Stimulated activated CD4-positive, alpha-beta T cell treated with anti-CD3 and anti-CD28 coated beads, Interleukin-12 subunit alpha, Interleukin-12 subunit beta, amount 100 ng/mL, for 48 hours (primary cell): ENCODE measurements at regions not wholly inside any gene's neighbourhood (a gene's known extent, or its start where the extent isn't known, plus 50 kb on each side); places are given as distances from the start of the nearest gene placed in this dataset.

ENCODE experiments used
- DNase-seq, 3 donors: peaks; one replicate each; pipeline ENCODE4 v3.0.0-alpha.2; 2020; ENCODE audit warnings: low read depth in 2 of 3, low spot score in 1 of 3

DNA sequence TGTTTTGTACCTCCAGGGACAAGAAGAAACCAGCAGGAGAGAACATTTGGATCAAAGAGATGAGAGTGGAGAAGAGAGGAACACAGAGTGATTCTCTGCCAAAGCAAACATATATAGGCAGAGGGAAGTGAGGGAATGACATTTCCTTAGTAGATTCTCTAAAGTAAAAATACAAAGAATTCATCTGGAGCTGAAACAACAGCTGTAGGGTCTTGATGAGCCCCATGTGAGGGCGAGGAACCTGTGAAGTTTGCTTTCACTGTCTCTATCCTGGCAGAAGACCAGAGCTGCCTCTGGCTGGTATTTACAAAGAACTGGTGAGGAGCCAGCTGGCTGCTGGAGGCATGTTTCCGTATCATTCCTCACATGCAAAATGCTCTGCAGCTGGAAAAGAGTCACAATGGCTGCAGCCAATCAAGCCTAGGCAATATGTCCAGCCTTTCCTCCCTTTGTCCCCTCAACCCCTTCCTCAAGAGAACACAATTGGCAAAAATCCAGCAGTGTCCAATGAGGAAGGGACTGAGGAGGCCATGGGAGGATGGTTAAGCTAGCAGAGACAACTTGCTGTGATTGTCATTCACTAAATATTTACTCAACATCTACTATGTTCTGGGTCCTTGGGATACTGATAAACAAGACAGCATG is 122.5 kb downstream of the PHLDA1 start:
- no peak for DNase-seq

DNA sequence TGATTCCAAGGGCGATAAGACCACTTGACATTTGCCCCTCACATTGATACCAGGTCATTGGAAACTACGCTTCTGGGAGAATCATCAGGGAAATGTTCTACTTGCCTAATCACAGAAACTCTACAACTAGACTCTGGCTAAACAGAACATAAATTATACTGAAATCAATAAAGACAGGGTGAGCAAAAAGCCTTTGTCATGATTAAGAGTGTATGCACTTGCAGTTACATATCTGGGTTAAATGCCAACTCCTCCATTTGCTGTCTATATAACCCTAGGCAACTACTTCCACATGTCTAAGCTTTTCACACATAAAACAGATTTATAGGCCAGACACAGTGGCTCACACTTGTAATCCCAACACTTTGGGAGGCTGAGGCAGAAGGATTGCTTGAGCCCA is 125.7 kb downstream of the PHLDA1 start:
- no peak for DNase-seq

DNA sequence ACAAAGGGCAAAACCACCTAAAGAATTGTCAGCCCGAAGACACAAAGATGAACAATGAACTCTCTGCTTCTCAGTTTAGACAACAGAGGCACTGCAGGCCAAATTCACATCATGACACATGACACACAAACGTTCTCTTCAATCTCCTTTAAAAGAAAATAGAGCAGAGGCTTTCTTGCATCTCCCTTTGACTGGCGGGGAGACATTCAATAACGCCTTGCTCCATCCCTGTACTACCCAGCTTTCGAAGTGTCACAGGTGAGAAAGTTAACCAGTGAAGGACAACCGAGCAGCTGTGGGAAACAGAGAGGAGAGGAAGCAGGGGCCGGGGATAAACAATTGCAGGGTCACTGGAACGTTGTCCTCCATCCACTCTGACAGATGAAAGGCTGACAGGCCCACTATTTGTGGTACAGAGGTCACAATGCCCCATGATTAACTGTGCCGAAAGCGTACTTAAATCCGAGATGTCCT is 130.8 kb downstream of the PHLDA1 start:
- no peak for DNase-seq

DNA sequence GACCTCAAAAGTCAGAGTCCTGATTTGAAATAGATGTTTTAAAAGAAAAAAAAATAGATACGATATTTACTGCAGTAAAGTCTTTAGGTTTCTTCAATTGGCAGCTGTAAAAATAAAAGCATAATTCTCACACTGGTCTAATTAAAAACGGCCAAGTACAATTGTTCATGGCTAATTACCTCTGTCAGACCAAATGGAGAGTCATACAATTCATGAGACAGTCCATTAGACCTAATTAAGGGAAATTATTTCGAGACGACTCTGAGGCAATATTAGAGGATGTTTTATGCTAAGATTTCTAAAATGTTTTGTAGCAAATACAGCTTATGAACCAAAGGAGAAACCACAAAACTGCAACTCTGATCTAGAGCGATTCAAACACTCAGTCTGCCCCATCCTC is 131.3 kb downstream of the PHLDA1 start:
- no peak for DNase-seq

DNA sequence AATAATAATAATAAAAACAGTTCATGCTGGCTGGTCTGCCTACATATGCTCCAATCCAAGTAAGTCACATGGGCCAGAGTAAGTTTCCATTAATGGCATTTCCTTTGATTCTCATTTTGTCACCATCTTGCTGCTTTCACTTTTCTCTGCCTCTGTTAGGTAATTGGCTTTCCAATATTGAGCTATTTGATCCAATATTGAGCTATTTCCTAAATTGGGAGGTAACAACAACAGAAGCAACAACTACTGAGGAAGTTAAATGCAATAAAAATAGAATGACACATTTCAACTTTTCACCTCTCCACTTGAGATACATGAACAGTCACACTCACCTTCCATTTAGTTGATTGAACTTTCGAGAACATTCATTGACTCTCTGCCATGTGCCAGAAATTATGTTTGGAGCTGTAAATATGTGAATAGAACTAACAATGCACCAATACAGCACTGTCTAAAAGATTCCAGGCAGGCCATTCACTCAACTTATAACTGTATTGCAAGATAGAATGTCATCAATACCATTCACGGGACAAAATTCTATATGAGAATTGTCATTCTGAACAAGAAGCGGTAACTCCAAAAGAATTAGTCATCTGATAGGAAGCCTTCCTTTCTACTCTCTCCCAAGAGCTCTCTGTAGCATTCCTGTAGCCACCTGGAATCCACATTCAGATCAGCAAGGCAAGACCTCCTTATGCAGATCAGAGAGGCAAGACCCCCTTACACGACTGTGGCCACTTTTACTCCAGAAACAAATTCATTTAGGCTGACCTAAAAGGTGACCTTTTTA is 136.4 kb downstream of the PHLDA1 start:
- DNase-seq, result no peak

DNA sequence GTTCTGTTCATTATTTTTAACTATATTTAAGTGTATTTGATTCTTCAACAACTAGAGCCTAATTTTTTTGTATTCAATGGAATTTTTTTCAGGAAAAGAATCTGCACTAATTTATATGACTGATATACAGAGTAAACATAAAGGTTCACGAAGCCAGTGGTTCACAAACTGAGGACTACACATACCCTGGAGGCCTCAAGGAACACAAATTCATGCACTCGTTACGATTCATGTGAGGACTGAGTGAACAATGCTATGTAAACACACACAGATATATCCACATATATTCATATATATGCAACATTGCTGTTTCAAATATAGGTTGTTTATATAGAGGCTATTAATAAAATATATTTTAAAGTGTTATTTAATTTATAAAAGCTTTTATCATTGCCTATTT is 137.8 kb downstream of the PHLDA1 start:
- no peak for DNase-seq

DNA sequence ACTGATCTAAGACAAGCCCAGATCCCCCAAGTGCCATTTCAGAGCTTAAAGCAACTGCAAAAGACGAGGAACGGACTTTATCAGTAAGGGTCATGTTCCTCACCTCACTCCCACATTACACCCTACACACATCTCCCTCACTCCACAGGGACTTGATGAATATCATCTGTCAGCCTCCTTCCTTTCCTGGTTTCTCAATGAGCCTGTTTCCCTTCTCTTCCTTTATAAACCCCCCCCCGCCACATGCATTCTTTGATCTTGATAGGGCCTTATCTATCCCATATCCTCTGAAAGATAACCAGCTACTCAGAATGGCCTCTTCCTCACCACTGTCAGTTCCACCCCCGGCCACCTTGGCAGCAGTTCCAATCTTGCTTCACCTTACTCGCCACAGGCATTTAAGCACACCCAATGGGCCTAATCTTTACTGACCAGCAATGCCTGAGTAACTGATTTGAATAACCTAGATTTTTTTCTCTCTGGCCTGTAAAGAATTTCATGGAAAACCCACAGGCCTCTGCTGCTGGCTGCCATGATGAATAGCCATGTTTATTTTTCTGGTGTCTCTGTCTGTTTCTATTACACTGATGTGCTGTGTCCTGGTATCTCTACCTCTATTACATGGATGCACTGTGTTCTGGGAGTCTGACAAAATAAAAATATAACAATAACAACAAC is 138.7 kb downstream of the PHLDA1 start:
- DNase-seq, result no peak

DNA sequence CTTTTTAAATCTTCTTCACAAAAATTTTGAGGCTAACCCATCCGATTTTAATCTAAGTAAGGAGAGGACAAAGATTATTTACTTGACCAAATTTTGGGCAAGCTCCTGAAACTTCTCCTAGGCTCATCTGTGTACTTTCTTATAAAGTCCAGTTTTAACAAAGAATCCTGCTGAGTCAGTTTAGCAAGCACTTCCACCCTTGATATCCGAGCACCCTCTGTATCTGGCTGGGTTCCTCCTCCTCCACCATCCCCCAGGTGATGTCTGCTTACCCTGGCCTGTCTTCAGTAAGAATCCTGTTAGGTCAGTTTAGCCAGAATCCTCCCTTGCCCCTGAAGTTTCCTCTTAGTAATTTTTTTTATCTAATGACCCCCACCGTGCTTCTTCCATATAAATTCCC is 140.5 kb downstream of the PHLDA1 start:
- DNase-seq, result no peak

DNA sequence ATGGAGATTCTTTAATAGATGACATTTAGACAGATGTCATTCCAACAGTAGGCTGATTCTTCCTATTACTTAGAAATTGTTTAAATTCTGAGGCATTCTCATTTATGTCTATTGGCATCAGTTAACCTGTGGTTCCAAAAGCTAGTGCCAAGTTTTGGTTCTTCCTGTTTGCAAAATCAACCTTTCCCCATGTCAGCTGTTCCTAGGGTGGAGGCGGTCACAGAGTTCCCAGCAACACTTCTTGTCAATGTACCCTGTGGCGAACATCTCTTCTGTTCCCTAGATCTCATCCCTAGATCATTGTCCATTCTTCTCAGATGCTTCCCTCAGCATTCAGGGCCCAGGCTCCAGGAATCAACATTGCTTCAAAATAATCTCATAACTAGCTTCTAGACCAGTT is 140.9 kb downstream of the PHLDA1 start:
- no peak for DNase-seq

DNA sequence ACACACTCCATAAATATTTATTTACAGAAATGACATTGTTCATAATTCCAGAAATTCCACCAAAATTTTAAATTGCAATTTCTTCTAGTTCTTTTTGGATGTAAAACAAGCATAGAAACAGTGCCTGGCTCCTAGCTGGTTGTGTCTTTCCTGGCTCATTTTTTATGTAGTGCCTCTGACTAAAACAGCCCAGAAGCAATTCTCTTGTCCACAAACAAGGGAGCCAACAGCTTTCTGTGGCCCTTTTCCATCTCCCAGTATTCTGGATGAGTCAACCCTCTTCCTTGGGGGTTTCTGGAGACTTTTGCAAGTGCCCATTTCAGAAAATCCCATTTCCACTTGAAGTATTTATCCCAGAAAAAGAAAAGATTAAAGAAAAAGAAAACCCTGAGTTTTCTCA is 141.4 kb downstream of the PHLDA1 start:
- DNase-seq, result no peak

DNA sequence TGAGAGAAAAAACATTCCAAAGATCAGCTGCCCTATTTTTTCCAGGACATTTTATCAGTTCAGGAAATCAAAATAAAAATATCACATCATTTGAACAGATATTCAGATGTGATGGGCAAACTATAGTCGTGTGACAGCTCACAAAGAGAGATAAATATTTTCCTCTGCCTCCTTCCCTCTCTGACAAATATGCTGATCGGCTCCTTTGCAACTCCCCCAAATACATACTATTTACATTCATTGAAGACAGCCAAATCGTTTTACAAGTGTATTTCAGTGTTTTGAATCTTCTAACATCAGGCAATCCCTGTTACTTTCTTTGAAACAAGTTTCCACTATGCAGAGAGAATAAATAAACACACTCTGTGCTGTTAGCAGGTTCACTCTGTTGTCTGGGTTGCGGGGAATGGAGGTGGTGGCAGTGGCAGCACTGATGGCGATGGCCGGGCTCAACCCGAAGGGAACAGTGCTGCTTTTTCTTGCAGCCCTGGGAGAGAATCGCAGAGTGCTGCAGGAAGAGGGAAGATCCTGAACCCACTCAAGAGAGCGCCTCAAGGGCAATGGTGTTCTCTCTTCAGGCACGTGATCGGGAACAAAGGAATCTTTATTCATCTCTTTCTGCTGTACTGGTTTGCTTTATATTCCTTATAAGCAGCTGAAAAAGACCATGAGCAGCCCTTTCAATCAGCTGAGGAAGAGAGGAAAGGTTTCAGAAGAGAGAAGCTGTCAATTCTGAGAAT is 142.5 kb downstream of the PHLDA1 start:
- DNase-seq, result no peak

DNA sequence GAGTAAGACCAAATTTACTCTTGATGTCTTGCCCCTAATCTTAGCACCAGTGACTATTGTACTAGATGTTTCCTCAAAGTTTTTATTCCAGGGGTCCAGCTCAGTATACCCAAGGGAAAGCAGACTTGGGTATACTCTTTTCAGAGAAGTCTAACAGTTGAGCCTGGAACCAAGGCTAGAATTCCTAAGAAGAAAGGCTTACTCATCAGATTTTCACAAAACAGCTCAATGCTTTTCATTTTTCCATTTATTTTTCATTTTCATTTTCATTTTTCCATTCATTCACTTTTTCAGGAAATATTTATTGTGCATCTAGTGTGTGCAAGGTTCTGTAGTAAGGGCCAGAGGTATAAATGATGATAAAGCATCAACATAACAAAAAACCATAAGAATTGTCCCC is 143.2 kb downstream of the PHLDA1 start:
- no peak for DNase-seq

DNA sequence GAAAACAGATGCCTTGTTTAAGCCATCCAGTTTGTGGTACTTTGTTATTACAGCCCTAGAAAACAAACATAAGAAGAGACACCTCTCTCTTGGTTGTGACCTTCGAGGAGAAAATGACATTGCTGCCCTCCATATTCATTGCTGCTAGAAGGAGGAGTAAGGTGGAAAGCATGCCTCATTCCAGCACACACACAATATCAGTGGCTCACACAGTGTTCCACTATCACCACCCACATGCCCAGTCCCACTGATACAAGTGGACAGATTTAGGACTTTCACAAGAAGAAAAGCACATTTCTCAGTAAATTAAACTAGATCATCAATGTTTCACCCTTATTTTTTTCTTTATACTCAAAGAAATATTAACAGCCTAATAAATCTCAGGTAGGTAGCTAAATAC is 143.6 kb downstream of the PHLDA1 start:
- no peak for DNase-seq

DNA sequence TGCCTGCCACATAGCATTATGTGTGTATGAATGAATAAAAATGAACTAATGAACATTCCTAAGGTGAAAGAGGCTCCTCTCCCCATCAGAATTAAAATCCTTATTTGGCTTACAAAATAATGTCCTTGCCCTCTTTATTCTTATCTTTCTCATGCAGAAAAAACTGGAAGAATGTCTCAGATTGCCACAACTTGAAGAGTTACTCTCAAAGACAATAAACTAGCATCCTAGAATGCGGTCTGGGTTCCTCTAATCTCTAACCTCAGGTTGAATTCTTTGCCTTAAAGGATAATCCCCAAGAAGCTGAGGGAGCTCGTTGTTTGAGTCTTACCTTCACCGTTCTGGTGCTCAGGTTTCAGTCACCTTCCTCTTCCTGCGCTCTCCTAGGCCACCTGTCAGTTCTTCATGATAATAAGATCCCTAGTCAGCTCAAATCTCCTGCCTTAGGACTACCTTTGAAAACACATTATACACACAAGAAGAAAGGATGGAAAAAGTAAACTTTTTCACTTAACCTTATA is 147.1 kb downstream of the PHLDA1 start:
- no peak for DNase-seq

DNA sequence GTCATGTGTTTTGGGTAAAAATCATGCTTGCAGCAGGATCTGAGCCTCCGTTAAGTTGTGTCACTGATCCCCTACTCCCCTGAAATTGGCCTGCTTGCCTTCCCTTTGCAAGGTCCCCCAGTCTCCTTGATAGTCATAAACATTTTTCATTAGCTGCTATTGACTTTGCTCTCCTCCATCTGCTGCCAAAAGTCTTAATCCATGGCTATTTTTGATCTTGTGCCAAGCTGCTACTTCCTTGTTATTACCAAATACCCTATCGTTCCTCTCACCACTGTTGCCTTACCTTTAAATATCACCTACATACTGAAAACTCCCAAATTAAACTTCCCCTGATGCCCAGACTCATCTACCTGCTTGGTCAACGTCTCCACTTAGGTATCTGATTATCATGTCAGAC is 148.3 kb downstream of the PHLDA1 start:
- DNase-seq, result no peak

DNA sequence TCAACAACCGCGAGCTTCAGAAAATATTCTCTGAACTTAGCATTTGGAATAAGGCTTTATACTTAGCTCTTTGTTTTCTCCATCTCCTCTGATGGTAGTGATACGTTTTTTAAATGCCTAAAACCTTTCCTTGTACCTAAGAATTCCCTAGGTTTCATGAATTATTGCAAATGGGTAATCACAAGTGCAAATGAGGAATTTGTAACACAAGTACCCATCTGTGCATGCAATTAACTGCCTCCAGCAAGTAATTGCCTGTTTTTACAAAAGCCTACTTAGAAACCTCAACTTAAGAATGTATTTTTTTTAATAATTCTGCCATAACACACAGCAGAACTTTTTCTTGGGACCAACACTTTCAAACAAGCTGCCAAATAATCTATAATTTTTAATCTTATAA is 149.2 kb downstream of the PHLDA1 start:
- DNase-seq, result no peak

DNA sequence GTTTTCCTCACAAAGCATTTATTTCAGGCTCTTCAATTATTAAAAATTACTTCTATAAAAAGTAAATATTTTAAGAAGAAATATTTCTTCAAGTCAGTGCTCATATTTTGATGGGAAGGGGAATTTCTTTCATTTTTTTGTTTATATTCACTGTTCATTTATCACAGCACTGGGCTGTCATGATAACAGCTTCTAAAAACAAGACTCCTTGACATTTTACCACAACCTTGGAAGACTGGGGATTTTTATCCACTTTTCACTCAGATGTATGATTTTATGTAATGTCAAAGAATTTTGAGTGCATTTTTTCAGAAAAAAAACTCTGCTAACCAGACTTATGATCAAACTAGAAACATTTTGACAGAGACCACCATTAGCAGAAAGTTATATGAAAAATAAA is 149.7 kb downstream of the PHLDA1 start:
- no peak for DNase-seq

DNA sequence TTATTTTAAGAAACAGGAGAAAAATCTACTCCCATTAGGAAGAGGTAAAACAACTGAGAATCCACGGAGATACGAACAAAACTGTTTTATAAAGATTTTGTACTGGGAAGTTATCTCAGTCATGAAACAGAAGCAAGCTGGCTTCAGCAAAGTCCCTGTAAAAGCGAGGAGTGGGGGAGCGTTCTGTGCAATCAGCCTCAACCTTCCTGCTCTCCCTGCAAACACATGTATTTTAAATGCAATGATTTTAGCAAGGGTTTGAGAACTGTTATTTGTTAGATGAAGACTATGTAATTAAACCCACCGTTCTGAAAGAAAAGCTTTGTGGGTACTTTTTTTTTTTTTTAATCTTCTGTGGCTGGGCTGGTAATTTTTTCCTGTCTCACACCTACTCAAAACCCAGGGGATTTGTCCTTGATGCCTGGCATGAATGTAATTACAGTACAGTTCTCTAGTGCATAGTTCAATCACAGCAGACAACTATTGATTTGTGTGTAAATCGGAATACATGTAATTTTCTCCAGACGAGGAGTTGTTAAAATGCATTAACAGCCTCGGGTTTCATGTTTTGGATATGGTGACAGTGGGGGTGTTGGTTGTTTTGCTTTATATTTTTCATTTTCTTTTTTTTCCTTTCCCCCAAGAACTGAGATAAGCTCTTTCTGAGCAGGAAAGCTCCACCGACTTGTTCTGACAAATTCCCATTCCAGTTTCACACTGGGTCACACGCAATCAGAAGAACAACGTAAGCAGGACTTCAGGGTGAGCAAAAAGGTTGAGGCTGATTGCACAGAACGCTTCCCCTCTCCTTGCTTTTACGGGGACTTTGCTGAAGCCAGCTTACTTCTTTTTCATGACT is 153.6 kb downstream of the PHLDA1 start:
- DNase-seq, result no peak

DNA sequence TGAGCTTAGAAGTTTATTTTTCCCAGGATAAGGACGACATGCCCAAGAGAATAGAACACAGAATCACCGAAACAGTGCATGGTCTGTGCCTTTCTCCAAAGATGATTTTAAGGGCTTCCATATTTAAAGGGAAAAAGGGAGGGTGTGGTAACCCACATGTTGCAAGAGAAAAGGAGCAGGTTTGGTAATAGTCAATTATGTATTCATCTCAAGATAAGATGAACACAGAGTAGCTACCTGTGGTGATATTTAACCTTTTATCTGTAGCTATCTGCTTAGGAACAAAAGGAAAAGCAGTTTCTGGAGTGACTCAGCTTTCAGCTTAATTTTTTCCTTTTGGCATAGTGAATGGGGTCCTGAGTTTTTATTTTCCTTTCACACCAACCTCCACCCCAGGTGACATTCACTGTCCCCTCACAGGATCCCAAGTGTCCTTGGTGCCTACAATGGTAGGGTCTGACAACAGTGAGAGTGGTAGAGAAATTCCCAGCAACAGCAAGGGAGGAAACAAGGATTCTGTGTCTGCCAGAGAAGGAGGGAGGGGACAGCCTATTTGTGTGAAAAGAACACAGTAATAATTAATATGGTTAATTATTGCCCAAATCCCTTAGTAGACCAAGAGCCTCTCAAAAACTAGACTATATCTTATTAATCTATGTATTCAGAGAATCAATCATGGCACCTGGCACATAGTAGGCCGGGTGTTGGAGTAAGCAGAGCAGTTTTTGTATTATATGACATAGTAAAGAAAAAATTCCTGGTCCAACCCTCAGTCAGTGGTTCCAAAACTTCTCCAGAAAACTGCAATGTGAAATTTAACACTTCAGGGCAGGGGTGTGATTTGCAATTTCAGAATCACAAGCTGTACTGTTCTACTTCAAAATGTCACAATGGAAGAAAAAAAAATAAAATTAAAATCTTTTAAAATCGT is 154.5 kb downstream of the PHLDA1 start:
- DNase-seq, result no peak
